Activated naive CD8-positive, alpha-beta T cell treated with anti-CD3 and anti-CD28 coated beads for 36 hours (primary cell): ENCODE measurements at regions not wholly inside any gene's neighbourhood (a gene's known extent, or its start where the extent isn't known, plus 50 kb on each side); places are given as distances from the start of the nearest gene placed in this dataset.

ENCODE experiments used
- DNase-seq: peaks from one replicate; pipeline ENCODE4 v3.0.0; 2021
- H3K27ac Mint-ChIP-seq: one replicate; pipeline ENCODE4 v1.8.0; 2022; ENCODE audit warnings: mild to moderate bottlenecking, moderate library complexity, mixed read lengths
- H3K27me3 Mint-ChIP-seq: one replicate; pipeline ENCODE4 v1.8.0; 2022; ENCODE audit warnings: mild to moderate bottlenecking, mixed read lengths
- H3K36me3 Mint-ChIP-seq: one replicate; pipeline ENCODE4 v1.8.0; 2021; ENCODE audit warnings: mild to moderate bottlenecking, mixed read lengths
- H3K4me1 Mint-ChIP-seq: one replicate; pipeline ENCODE4 v1.8.0; 2021; ENCODE audit warnings: mixed read lengths
- H3K4me3 Mint-ChIP-seq: one replicate; pipeline ENCODE4 v1.8.0; 2022; ENCODE audit warnings: mild to moderate bottlenecking, moderate library complexity, mixed read lengths
- H3K9me3 Mint-ChIP-seq: one replicate; pipeline ENCODE4 v1.8.0; 2022; ENCODE audit warnings: mixed read lengths

DNA sequence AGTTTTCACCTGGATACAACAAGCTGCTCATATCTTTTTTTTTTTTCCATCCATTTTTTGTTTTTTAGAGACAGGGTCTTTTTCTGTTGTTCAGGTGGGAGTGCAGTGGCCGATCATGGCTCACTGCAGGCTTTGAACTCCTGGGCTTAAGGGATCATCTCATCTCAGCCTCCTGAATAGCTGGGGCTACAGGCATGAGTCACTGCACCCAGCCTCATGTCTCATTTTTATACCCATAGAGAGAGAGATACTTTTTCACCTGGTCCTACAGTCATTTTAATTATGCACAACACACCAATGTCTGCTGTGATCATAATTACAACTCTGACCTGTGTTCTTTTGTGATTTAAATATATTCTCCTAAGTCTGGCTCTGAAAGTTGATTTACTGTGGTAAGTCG, 84.4 kb downstream of the KIF4B start:
- Mint-ChIP-seq H3K27ac (no peak overlapping the region), H3K36me3 (no peaks in the 10 kb centered on the region), H3K4me1 (no peaks in the 10 kb centered on the region), H3K4me3 (no peak overlapping the region), H3K9me3 (no peaks in the 10 kb centered on the region), H3K27me3 (peaks cover 8% of the 10 kb centered on the region)
- DNase-seq: no peak

DNA sequence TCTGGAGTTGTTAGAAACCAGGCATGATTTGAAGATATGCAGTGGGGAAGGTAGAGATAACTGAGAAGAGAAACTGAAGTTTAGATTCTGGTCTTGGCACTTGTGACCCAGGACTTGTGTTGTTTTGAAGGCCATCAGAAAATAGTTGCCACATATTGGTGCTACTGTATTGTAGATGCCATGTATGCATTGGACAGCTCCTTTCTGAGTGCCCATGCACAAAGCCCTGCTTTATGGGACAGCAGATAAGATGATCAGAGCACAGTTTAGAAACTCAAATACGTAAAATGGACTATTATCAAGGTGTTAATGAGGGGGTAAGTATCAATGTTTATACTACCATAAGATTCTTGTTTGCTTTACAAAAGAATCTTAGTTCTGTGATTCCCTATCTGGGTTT, 84.9 kb downstream of the KIF4B start:
- Mint-ChIP-seq H3K9me3 (no peaks in the 10 kb centered on the region), H3K4me1 (no peaks in the 10 kb centered on the region), H3K27me3 (peaks cover 8% of the 10 kb centered on the region), H3K36me3 (no peaks in the 10 kb centered on the region), H3K27ac (no peak overlapping the region), H3K4me3 (no peak overlapping the region)
- DNase-seq: no peak

DNA sequence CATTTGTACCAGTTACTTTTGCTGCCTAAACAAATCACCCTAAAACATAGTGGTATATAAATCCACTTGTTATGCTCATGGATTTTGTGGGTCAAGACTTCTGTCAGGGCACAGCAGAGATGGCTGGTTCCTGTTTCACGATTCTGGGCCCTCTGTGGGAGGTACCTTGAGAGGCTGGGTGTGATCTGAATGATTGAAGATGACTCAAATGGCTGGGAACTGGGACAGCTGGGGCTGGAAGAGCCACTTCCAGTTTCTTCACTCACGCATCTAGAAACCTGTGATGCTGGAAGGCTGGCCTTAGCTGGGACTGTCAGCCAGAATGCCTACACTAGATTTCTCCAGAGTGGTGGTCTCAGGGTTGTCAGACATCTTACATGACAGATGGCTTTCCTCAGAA, 88.1 kb downstream of the KIF4B start:
- Mint-ChIP-seq H3K27me3 (peaks cover 10% of the 10 kb centered on the region), H3K27ac (no peak overlapping the region), H3K9me3 (no peaks in the 10 kb centered on the region), H3K36me3 (no peaks in the 10 kb centered on the region), H3K4me3 (no peak overlapping the region), H3K4me1 (no peaks in the 10 kb centered on the region)
- no peak for DNase-seq

DNA sequence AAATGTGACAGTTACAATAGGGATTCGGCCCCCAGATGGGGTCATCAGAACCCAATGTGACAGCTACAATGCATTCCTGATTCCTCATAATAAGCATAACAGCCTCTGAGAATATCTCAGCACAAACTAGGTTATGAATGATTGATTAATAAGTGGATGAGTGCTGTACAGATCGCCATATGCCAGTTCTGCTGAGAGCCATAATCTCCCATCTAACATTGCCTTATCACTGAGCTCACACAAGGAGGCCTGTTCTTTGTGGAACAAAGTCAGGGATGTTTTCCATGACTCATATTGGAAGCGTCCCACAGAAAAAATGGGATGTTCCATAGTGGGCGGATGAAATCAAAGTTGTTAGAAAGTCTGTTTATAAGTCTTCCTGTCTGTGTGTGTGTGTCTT, 89.6 kb downstream of the KIF4B start:
- no peak overlapping the region for H3K27ac Mint-ChIP-seq
- no peak for DNase-seq
- no peaks in the 10 kb centered on the region for H3K4me1 Mint-ChIP-seq
- no peak overlapping the region for H3K4me3 Mint-ChIP-seq
- H3K36me3 Mint-ChIP-seq: no peaks in the 10 kb centered on the region
- peaks cover 10% of the 10 kb centered on the region for H3K27me3 Mint-ChIP-seq
- H3K9me3 Mint-ChIP-seq: no peaks in the 10 kb centered on the region

DNA sequence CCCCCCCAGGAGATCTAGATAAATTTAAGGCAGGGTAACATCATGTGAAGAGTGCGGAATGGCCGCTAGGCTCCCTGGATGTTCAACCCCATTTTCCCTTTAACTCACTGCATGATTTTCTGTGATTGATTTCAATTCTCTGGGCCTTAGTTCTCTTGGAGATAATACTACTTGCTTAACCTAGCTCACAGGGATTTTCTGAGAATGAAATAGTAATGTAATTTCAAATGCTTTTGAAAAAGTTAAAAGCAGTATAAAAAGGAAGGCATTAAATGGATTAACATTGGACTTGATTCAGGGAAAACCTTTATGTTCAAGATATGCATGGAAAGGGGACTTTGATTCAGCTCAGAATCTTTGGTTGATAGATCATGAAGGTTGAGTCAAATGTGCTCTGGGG, 90.9 kb downstream of the KIF4B start:
- Mint-ChIP-seq H3K27me3 (peaks cover 10% of the 10 kb centered on the region), H3K9me3 (no peaks in the 10 kb centered on the region), H3K27ac (no peak overlapping the region), H3K4me1 (no peaks in the 10 kb centered on the region), H3K36me3 (no peaks in the 10 kb centered on the region), H3K4me3 (no peak overlapping the region)
- no peak for DNase-seq

DNA sequence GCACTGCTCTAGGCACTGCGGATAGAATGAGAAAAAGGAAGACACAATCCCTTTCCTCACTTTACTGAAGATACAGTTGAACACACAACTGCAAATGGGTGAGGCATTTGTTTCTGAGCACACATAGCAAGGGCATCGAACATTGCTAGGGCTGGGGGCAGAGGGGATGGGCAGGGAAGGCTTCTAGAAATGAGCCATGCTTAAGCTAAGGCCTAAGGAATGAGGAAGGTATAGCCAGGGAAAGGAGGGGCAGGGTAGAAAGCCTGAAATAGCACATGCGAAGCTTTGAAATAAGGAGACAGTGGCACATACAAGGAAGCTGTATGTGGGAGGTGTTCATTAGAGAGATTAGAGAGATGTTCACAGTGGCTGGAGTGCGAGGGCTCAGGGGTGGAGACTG, 92.7 kb downstream of the KIF4B start:
- no peak for DNase-seq
- H3K4me1 Mint-ChIP-seq: no peaks in the 10 kb centered on the region
- H3K27ac Mint-ChIP-seq: no peak overlapping the region
- no peaks in the 10 kb centered on the region for H3K36me3 Mint-ChIP-seq
- H3K4me3 Mint-ChIP-seq: no peak overlapping the region
- H3K27me3 Mint-ChIP-seq: peaks cover 10% of the 10 kb centered on the region
- no peaks in the 10 kb centered on the region for H3K9me3 Mint-ChIP-seq

DNA sequence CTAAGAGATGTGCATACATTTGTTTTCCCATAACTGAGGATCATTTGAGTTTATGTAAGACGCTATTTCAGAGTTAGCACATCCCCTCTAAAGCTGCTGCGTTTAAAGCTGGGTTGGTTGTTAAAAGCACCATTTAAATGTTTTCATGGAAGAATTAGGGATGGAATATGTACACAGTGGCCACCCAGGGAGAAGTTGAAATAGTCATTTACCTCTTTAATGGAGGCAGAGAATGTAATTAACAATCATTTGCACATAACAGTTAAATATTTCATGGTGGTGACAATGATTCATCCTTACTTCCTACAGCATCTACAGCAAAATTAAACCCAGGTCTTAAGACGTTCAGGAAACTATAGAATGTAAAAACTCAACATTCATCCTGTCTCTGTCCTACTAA, 100.3 kb downstream of the KIF4B start:
- H3K4me3 Mint-ChIP-seq: no peak overlapping the region
- H3K4me1 Mint-ChIP-seq: no peaks in the 10 kb centered on the region
- H3K27ac Mint-ChIP-seq: no peak overlapping the region
- H3K27me3 Mint-ChIP-seq: no peaks in the 10 kb centered on the region
- no peaks in the 10 kb centered on the region for H3K9me3 Mint-ChIP-seq
- no peak for DNase-seq
- H3K36me3 Mint-ChIP-seq: no peaks in the 10 kb centered on the region

DNA sequence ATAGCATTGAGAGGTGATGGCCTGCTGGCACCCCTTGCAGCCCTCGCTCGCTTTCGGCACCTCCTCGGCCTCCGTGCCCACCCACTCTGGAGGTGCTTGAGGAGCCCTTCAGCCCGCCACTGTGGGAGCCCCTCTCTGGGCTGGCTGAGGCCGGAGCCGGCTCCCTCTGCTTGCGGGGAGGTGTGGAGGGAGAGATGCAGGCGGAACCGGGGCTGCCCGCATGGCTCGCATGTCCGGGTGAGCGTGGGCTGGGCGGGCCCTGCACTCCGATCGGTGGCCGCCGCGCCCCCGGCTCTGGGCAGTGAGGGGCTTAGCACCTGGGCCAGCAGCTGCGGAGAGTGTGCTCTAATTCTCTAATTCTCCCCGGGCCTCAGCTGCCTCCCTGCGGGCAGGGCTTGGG, 101.1 kb downstream of the KIF4B start:
- Mint-ChIP-seq H3K4me3 (no peak overlapping the region), H3K27me3 (no peaks in the 10 kb centered on the region), H3K36me3 (no peaks in the 10 kb centered on the region), H3K4me1 (no peaks in the 10 kb centered on the region), H3K9me3 (no peaks in the 10 kb centered on the region), H3K27ac (no peak overlapping the region)
- no peak for DNase-seq

DNA sequence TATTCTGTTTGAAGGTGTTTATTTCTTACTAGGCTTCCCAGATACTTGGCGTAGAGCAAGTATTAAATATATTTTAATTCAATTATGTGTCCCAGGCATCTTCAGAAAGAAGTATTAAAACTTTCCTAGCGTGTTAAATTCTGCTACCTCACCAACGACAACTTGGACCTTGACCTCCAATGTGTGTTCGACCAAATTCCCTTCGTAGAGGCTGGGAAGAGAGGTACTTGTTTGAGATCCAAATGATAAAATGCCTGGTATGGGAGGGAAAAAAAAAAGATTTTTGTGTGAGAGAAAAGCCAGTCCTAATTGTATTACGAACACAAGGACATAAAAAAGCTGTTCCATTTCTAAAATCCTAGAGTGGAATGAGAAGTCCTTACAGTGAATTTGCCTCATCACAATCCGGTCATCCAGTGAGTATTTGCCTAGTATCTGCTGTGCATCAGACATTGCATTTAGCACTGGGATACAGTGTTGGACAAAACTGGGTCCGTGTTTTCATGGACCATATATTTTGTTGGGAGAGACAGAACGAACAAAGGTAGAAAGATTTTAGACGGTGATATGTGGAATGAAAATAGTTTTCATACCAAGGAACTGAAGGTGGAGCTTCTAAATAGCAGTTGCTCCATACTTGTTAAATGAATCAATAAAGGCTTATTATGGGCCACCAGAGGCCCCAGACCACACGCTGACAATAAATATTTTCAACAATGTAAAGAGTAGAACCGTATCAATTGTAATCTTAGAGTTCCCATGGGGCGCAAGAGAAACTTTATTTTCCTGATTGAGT, 103.1 kb downstream of the KIF4B start:
- no peak overlapping the region for H3K4me3 Mint-ChIP-seq
- H3K27me3 Mint-ChIP-seq: no peaks in the 10 kb centered on the region
- no peaks in the 10 kb centered on the region for H3K4me1 Mint-ChIP-seq
- no peaks in the 10 kb centered on the region for H3K9me3 Mint-ChIP-seq
- no peak overlapping the region for H3K27ac Mint-ChIP-seq
- no peak for DNase-seq
- no peaks in the 10 kb centered on the region for H3K36me3 Mint-ChIP-seq

DNA sequence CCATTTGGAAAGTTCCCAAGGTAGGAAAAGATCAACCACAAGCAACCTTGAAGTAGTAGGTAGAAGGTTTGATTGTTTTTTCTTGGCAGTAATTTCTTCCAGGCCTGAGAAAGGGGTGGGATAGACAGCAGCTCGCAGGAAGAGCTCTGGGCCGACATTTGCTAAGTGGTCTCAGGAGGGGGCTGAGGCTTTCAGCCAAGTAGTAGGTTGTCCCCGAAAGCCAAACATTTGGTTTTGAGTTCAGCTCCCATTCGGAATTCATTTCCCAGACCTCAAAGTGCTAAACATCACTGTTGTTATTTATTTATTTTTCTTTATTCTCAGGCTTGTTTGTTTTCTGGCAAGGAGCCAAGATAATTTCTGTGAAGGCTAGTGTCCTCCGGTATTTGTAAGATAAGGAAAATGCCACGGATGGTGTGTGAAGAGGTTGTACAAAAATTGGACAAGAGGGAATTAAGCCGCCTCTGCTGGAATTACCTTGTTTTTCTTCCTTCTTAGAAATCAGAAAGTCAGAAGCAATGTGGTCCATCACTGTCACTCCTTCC, 112.1 kb downstream of the KIF4B start:
- no peaks in the 10 kb centered on the region for H3K36me3 Mint-ChIP-seq
- no peaks in the 10 kb centered on the region for H3K27me3 Mint-ChIP-seq
- no peak for DNase-seq
- no peak overlapping the region for H3K27ac Mint-ChIP-seq
- no peaks in the 10 kb centered on the region for H3K4me1 Mint-ChIP-seq
- H3K9me3 Mint-ChIP-seq: no peaks in the 10 kb centered on the region
- no peak overlapping the region for H3K4me3 Mint-ChIP-seq

DNA sequence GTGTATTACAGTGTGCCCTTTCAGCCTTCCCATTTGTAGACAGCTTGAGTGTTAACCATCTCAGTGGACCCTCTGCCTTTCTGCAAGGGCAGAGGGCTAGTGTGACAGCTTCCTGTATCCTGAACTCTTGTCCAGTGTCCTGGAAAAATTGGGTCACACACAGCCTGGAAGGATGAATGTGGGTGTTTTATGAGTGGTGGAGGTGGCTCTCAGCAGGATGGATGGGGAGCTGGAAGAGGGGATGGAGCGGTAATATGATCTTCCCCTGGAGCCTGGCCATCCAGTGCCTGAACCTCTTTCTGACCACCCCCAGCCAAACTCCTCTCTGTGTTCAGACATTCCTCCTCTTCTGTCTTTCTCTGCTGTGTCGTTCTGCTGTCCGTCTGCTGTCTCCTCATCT, 113.0 kb downstream of the KIF4B start:
- no peaks in the 10 kb centered on the region for H3K9me3 Mint-ChIP-seq
- no peak overlapping the region for H3K27ac Mint-ChIP-seq
- no peaks in the 10 kb centered on the region for H3K27me3 Mint-ChIP-seq
- H3K4me1 Mint-ChIP-seq: no peaks in the 10 kb centered on the region
- no peak overlapping the region for H3K4me3 Mint-ChIP-seq
- DNase-seq: no peak
- no peaks in the 10 kb centered on the region for H3K36me3 Mint-ChIP-seq

DNA sequence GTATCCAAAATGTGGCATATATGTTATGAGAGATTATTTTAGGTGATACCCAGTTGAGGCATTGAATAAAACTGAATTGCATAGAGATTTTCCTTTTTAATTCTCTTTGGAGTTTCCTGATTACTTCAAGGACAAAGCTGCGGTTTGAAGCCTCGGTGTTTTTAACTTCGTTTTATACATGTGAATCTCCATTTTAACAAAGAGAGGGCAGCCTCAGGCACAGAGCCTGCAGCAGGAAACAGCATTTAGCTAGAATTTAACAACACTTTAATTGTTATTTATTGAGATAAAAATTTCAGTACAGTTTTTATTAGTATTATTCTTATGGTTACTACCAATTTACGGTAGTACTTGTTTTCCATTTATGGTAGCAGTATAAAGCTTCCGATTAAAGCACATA, 114.0 kb downstream of the KIF4B start:
- Mint-ChIP-seq H3K27ac (no peak overlapping the region), H3K27me3 (peaks cover 4% of the 10 kb centered on the region), H3K4me1 (no peaks in the 10 kb centered on the region), H3K4me3 (no peak overlapping the region), H3K36me3 (no peaks in the 10 kb centered on the region), H3K9me3 (no peaks in the 10 kb centered on the region)
- no peak for DNase-seq

DNA sequence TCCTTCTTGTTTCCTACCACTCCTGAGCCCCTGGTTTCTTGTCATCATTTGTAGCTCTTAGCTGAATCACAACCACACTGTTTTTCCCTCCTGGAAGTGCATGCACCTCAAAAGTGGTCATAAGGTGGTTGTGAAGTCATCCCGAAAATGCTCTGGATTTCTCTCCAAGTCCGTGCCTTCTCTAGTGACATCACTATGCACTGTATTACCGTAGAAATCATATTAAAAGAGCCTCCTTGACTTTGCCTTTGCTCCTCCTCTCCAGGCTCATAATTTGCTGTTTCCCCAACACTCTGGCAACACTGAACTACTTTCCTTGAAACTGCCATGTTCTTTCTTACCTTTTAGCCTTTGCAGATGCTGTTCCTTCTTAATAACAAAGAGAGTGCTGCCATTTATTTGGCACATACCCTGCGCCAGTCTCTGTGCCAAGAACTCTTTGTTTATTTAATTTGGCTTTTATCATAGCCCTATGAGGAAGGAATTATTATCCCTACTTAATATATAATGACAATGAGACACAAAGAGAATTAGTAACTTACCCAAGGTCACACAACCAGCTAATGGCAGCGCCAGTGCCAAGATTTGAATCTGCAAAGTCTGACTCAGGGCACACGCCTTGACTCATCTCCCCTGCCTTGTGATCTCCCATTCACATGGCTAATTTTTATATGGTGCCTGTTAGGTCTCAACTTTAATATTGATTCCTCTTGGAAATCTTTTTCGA, 115.4 kb downstream of the KIF4B start:
- no peaks in the 10 kb centered on the region for H3K4me1 Mint-ChIP-seq
- H3K27ac Mint-ChIP-seq: no peak overlapping the region
- no peak overlapping the region for H3K4me3 Mint-ChIP-seq
- DNase-seq: no peak
- H3K9me3 Mint-ChIP-seq: no peaks in the 10 kb centered on the region
- no peaks in the 10 kb centered on the region for H3K36me3 Mint-ChIP-seq
- H3K27me3 Mint-ChIP-seq: peaks cover 5% of the 10 kb centered on the region

DNA sequence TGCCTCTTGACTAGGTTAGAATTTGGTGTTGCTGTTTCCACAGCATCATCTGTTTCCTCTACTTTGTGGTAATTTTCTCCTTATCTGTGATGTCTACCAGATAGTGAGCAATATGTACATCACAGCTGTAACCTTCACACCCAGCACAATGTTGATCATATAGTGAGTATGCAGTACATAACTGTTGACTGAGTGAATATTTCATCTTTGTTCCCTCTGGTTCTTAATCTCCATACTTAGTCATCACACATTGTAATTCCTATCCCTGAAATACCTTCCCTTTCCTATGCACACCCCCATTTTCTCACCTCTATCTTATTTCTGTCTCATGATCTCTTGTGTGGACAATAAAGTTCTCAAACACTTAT, 115.9 kb downstream of the KIF4B start:
- H3K4me1 Mint-ChIP-seq: no peaks in the 10 kb centered on the region
- H3K9me3 Mint-ChIP-seq: no peaks in the 10 kb centered on the region
- no peak for DNase-seq
- no peak overlapping the region for H3K4me3 Mint-ChIP-seq
- H3K27me3 Mint-ChIP-seq: peaks cover 5% of the 10 kb centered on the region
- no peaks in the 10 kb centered on the region for H3K36me3 Mint-ChIP-seq
- no peak overlapping the region for H3K27ac Mint-ChIP-seq

DNA sequence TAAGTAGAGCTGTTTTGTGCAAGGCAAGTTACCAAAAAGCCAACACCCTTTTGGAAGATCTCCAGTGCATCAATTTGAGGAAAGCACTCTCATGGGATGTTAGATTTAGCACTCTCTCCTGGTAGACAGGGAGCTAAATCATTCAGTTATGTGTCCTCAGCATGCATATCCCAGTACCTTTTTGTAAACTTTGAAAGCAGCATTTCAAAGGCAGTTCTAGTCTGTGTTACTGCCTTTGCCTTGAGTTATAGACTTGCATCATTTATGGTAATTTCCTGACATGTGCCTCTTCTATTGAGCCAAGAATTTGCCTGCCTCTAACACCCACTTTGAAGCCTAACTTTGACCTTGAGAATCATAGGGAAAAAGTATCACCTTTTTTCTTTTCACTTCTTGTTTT, 120.6 kb downstream of the KIF4B start:
- Mint-ChIP-seq H3K36me3 (no peaks in the 10 kb centered on the region), H3K9me3 (no peaks in the 10 kb centered on the region), H3K4me1 (no peaks in the 10 kb centered on the region), H3K4me3 (no peak overlapping the region), H3K27ac (no peak overlapping the region), H3K27me3 (peaks cover 26% of the 10 kb centered on the region)
- no peak for DNase-seq
